ENCODE measurements at regions not wholly inside any gene's neighbourhood (a gene's known extent, or its start where the extent isn't known, plus 50 kb on each side); places are given as distances from the start of the nearest gene placed in this dataset.

GRCh38 chr1:167146903-167147539, 53.1 kb downstream of the STYXL2 start:
- TF ChIP-seq CTCF (conservative IDR thresholded peaks at IDR 0.05; ENCODE audit: low read length) = no peak
- no peak for TF ChIP-seq EZH2phosphoT487 (IDR thresholded peaks at IDR 0.05; ENCODE audit: borderline replicate concordance)
